OCI-LY3 (cell line): ENCODE measurements at regions not wholly inside any gene's neighbourhood (a gene's known extent, or its start where the extent isn't known, plus 50 kb on each side); places are given as distances from the start of the nearest gene placed in this dataset.

Source experiments
- CTCF ChIP-seq: fragments of 200-600, 300-600 bp; sonication (generic); IDR thresholded peaks from 2 replicates; pipeline ENCODE4 v1.5.1; 2014; ENCODE audit warnings: antibody characterized with exemption, low read length, low read depth
- EZH2phosphoT487 ChIP-seq: fragments of 200-600 bp; shearing (Covaris generic); IDR thresholded peaks from 2 replicates; pipeline ENCODE4 v1.6.1; 2018; ENCODE audit warnings: antibody characterized with exemption, mixed run types, low read depth

DNA sequence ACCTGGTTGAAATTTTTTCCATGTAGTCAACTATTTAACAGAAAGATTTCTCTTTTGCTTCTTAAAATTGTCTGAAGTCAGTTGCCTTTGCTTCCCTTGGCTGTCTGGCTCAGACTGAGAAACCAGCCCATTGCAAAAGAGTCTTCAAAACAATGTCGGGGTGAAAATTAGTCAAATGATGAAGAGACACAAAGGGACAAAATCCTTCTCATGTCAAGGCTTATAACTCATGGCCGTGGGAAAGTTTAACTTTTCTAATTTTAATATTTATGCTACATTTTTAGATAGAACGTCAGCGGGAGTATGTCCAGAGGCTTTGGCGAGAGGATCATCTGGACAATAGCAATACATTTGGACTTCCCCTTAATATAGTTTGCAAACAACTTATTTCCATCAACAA lies 127.2 kb downstream of the CD164 start:
- TF ChIP-seq CTCF: no peak
- TF ChIP-seq EZH2phosphoT487: no peak
